ENCODE measurements at regions not wholly inside any gene's neighbourhood (a gene's known extent, or its start where the extent isn't known, plus 50 kb on each side); places are given as distances from the start of the nearest gene placed in this dataset.

DNA sequence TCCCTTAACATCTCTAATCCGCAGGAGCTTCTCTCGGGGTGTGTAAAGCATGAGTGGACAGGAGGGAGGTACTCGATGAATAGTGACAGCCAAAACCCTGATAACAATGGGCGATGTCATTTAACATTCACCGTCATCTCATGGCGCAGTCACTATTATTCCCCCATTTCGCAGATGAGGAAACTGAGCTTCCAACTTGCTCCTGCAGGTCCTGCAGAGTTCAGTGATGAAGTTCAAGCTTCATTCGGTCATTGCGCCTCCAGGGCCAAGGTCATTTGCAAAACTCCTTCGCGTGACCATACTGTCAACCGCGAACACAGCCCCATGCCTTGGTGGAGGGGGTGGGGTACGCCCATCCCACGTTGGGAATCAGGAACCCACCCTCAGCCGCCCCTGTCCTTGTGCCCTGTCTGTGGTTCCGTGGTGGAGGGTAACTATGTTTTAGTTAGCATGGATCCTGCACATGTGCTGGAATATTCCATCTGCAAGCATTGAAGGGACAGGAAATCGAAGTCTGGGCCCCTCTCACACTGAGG, 215.5 kb downstream of the TFCP2L1 start:
- TF ChIP-seq, protein P1, sequence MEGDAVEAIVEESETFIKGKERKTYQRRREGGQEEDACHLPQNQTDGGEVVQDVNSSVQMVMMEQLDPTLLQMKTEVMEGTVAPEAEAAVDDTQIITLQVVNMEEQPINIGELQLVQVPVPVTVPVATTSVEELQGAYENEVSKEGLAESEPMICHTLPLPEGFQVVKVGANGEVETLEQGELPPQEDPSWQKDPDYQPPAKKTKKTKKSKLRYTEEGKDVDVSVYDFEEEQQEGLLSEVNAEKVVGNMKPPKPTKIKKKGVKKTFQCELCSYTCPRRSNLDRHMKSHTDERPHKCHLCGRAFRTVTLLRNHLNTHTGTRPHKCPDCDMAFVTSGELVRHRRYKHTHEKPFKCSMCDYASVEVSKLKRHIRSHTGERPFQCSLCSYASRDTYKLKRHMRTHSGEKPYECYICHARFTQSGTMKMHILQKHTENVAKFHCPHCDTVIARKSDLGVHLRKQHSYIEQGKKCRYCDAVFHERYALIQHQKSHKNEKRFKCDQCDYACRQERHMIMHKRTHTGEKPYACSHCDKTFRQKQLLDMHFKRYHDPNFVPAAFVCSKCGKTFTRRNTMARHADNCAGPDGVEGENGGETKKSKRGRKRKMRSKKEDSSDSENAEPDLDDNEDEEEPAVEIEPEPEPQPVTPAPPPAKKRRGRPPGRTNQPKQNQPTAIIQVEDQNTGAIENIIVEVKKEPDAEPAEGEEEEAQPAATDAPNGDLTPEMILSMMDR (IDR thresholded peaks at IDR 0.05) = no peak
- TF ChIP-seq POLR2A (IDR thresholded peaks at IDR 0.05) = no peak
